ENCODE measurements at regions not wholly inside any gene's neighbourhood (a gene's known extent, or its start where the extent isn't known, plus 50 kb on each side); places are given as distances from the start of the nearest gene placed in this dataset.
"Not testable (repeated sequence)": the region's sequence is repeated elsewhere in the genome, so short reads cannot be mapped to it uniquely, and the experiment has no call there.

GRCh38 chr9:90514877-90515276, 127.7 kb downstream of the DIRAS2 start:
- DNase-seq: no peak

DNA sequence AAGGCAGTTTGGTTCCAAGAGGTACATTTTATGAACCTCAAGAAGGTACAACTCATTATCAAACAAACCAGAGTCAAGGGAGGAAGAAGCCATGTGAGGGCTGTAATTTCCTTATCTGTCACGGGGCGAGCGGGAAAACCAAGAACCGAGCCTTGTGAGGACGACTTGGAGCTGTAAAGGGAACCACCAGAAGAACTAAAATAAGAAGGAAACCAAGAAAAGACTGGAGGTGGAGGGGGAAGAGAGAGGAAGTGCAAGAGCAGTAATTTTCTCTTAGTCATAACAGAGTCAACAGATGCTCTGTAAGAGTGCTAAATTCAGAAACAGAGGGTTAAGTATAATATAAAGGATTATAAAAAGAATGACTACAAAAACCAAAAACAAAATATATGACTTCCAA, 127.1 kb downstream of the DIRAS2 start:
- DNase-seq: no peak

GRCh38 chr9:90517103-90517502, 125.5 kb downstream of the DIRAS2 start:
- DNase-seq: no peak

DNA sequence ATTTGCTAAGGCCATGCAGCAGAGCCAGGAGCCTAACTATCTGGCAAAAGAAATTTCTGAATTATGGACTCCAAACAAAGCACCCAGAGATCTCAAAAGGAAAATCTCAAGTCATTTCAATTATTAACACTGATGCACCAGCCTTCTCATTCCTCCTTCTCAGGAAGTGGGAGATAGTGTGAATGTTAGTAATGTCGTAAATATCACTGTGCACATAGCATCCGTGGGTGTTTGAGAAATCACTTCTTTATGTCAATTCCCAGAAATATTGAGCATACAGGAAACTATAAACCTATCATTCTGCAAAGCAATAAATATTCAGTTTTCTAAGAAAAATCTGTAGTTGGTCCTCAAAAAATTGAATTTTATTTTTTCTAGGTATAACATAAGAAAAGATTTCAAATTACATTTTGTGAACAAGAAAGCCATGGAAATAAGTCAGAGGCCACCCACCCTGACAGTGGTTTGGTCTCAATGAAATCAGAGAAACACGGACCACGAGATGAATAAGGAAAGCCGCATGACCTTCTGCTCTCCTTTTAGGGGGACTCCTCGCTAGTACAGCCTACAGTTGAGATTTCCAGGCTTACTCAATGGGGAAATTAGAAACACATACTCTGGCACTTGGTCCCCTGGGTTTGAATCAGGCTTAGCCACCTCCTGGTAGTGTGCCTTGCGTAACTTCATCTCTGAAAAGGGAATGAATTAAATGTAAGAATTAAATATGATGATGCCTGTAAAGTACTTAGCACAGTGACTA, 120.6 kb downstream of the DIRAS2 start:
- no peak for DNase-seq

DNA sequence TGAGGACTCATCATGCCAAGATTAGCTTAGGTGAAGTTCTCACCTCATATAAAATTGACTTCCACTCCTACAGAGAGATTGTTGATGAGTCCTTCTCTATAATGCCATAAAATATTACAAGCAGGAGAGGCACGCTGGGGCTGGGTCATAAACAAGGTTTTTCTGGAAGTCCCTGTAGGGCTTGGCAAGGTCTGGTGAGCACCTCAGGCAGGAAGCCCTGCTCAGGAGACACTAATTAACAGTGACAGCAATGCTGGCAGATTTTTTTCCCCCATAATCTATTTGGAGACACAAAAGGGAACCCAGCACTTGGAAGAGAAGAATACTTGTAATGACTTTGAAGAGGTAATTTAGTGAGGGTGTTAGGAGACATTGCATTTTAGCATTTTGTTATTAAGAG, 118.7 kb downstream of the DIRAS2 start:
- DNase-seq: no peak

DNA sequence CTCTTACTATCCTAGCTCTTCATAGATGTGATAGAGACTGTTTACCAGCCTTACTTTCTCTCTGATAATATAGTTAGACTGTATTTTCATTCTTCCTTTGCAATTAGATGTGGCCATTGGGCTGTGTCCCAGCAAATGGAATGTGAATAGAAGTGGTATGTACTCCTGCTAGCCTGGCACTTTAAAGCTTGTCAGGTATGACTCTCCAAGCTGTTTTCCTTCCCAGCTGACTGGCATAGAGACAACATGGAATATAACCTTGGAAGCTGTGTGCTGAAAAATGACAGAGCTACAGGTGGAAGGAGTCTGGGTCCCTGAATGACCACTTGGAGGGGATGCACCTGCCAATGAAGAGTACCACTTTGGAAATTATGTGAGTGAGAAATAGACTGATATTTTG, 116.2 kb downstream of the DIRAS2 start:
- no peak for DNase-seq

DNA sequence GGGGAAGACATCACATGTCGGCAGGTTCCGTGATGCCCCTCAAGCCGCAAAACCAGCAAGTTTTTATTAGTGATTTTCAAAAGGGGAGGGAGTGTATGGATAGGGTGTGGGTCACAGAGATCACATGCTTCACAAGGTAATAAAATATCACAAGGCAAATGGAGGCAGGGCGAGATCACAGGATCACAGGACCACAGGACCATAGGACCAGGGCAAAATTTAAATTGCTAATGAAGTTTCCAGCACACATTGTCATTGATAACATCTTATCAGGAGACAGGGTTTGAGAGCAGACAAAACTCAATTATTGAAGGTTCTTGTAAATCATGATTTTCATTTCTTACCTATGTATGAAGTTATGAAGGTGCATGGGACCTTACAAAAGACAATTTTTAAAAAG, 106.5 kb downstream of the DIRAS2 start:
- not testable (repeated sequence) for DNase-seq

DNA sequence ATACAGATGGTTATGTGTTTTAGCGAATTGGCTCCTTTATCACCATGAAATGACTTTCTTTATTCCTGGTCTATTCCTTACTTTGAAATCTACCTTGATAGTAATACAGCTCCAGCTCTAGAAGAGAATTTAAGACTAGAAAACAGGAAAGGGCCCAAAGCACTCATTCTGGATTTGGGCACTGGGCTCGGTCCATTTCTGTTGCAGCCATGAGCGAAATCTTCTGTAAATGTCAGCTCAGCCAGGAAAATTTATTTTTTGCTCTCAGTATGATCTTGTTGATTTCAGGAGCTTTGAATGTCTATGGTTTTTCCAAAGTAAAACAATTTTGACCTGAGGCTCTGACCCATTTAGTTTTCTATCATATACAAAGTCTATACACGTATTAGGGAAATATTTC, 104.1 kb downstream of the DIRAS2 start:
- DNase-seq: no peak

- DNase-seq: no peak
Measured at GRCh38 chr9:90539286-90539685, 103.3 kb downstream of the DIRAS2 start.

GRCh38 chr9:90540734-90541133, 101.9 kb downstream of the DIRAS2 start:
- no peak for DNase-seq

- DNase-seq: no peak
Measured at GRCh38 chr9:90544488-90544887, 98.1 kb downstream of the DIRAS2 start.

- DNase-seq: peak; percentile 87
Measured at GRCh38 chr9:90546200-90546599, 96.4 kb downstream of the DIRAS2 start.

GRCh38 chr9:90547896-90548295, 94.7 kb downstream of the DIRAS2 start:
- DNase-seq: no peak

GRCh38 chr9:90552317-90552716, 90.3 kb downstream of the DIRAS2 start:
- no peak for DNase-seq

DNA sequence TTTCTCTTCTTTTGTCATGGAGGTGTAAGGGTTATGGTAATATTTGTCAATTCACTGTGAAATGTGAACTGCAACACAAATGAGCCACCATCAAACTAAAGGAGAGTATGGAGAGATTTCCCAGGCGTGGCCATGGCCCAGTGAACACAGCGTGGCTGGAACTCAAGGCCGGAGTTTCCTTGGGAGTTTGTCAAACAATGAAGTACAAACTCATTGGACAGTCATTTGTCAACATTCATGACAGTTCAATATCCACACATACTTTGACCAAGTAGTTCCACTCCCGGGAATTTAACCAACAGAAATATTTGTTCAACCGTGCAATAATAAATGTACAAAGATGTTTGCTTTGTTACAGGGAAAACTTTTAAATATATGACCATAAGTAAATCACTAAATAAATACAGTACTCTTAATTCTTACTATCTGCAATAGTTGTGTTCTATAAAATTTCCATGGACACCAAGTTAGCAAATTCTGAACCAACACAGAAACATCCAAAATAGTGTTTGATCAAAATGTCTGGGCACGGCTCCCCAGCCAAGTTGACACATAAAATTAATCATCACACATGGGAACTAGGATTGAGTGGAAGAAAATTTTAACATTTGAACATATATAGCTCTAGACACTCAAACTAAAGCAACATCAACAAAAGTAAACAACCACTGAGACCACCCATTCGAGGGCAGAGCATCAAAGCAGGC, 87.1 kb downstream of the DIRAS2 start:
- DNase-seq: no peak

GRCh38 chr9:90556897-90557675, 85.5 kb downstream of the DIRAS2 start:
- no peak for DNase-seq

DNA sequence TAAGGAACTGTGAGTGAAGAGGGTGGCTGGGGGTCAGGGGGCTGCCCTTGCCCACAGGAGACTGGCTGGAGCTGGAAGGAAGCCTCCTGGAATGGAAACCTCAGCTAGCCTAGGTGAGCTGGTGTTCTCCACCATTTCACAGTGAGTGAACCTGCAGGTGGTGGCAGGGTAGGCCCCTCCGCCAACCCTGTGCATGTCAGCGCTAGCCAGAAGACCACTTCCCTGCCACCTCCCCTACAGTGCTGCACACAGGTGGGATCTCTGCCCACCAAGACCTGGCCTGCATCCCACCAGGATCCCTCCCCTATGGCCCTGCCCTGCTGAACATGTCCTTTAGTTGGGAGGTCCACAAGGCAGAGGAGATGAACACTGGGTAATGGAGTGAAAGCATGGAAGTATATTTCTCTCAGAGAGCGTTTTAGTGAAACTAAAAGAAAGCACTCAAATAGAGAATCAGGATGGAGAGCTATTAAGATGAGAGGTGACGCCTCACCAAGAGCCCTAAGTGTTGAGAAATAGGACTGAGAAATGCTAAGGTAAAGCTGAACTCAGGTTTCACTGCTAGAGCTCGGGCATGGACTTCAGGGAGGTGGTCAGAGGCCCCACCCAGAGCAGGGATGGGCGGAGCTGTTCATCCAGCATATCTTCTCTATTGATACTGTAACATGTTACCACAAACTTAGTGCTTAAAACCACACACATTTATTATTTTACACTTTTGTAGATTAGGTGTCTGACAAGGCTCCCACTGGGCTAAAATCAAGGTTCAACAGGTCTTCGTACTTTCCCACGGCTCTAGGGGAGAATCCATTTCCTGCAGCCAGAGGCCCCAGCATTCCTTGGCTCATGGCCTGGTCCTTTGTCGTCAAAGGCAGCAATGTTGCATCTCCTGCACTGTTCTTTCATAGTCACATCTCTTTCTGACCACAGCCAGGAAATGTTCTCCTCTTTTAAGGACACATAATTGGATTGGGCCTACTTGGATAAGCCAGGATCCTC, 83.2 kb downstream of the DIRAS2 start:
- DNase-seq: no peak
